Sciatic nerve (tissue), 2 donors: ENCODE measurements at regions not wholly inside any gene's neighbourhood (a gene's known extent, or its start where the extent isn't known, plus 50 kb on each side); places are given as distances from the start of the nearest gene placed in this dataset.
"Not testable (repeated sequence)": the region's sequence is repeated elsewhere in the genome, so short reads cannot be mapped to it uniquely, and the experiment has no call there.

Experiments used
- ATAC-seq: fragments of 200-7000 bp; cut with Tn5 transposase; one replicate; pipeline ENCODE4 v1.9.1; 2020; ENCODE audit warnings: mild to moderate bottlenecking, moderate library complexity
- DNase-seq: peaks from one replicate; pipeline ENCODE4 v3.0.0-alpha.2; 2020; ENCODE audit warnings: low spot score
- intact Hi-C: fragments of 100-400 bp; cut with DNase I; formaldehyde crosslinking; loops from one replicate; pipeline ENCODE4 v1.14.2; 2022
- donor health status: DM: no; HTN: no; CAD: no.
- donor health status: DM: no; HTN: no; CAD: no.

DNA sequence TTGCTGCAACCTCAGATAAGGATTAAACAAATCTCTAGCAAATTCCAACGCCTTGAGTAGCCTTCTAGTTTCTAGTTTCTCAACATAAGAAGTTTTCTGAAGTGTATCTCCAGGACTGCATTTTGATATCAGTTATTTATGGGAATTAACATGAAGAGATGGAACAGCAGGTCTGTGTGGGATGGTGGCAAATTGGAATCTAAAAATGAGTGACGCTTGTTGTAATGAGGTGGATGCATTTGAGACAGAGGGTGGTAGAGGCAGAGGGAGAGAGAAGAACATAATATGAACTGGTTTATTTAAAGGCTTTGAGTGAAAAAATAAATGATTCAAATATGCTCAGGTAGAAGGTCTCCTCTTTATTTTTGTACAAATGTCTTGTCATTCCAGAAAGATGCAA lies 446.8 kb upstream of the GCFC2 start:
- no peak for ATAC-seq
- intact Hi-C loops = no loop called here
- DNase-seq = no peak

DNA sequence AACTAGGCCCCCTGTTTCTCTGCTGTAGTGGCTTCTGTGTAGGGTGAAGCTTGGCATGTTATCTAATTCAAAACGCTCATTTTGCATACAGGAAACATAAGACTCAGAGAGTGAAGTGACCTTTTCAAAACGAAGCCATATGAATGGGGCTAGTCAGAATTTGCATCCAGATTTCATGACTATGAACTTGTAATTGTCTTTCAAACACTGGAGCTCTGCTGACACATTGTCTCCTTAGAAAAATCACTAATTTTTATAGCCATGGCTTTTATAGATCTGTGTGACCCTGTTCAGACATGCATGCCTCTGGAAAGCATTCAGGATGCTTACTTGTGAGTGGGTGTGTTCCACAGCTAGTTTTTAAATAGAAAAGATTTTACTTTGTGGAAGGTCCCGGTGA lies 444.3 kb upstream of the GCFC2 start:
- ATAC-seq (no peak), DNase-seq (no peak)
- intact Hi-C loops = no loop called here

DNA sequence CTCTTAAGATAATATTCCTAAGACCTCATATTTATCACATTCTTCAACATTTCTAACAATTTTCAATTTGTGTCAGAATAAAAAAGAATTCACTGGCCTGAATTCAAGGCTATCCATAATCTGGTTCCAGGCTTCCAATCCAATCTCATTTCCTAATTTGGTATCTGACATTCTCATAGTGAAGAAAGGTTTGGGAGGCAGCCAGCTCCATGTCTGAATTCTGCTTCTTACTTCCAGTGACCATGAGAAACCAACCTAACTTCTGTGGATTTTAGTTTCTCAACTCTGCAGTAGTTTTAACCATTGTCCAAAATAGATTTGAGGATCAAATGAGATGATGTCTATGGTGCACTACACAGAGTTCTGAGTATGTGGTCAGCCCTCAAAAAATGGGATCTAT lies 439.1 kb upstream of the GCFC2 start:
- no peak for ATAC-seq
- intact Hi-C loops = no loop called here
- DNase-seq = no peak

DNA sequence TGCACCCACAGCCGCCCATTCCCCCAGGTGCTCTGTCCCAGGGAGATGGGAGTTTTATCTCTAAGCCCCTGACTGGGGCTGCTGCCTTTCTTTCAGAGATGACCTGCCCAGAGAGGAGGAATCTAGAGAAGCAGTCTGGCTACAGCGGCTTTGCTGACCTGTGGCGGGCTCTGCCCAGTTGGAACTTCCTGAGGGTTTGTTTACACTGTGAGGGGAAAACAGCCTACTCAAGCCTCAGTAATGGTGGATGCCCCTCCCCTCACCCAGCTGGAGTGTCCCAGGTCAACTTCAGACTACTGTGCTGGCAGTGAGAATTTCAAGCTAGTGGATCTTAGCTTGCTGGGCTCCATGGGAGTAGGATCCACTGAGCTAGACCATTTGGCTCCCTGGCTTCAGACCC lies 428.6 kb upstream of the GCFC2 start:
- intact Hi-C loops, DNase-seq, ATAC-seq: not testable (repeated sequence)

DNA sequence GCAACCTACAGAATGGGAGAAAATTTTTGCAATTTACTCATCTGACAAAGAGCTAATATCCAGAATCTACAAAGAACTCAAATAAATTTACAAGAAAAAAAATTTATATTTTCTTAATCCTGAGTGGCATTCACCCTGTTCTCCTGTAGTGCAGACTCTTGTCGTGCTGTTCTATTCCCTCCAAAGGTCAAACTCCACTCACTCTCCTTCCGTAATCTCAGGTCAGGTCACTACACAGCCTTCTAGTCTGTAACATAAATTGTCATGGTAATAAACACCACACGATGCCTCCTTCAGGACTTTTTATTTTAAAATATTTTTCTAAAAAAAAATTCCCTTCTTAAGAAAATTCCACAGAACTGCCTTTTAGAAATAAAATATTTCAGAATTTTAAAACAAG lies 417.9 kb upstream of the GCFC2 start:
- no peak for ATAC-seq
- intact Hi-C loops = no loop called here
- no peak for DNase-seq

DNA sequence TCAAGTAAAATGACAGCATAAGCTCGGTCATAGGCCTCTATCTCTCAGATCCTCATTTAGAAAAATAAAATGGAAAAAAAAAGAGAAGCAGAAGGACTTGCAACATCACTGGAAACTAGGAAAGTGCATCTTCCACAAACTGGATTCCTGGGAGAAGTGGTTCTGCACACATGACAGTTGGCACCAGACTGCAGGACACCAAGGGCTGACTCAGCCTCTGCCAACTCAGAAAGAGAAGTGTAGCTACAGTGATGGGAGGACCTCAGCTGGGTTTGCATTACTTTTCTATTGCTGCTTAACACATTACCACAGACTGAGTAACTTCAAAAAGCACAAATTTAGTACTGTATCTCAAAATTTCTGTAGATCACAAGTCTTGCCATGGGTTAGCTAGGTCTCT lies 409.5 kb upstream of the GCFC2 start:
- intact Hi-C loops = no loop called here
- ATAC-seq (no peak), DNase-seq (no peak)

DNA sequence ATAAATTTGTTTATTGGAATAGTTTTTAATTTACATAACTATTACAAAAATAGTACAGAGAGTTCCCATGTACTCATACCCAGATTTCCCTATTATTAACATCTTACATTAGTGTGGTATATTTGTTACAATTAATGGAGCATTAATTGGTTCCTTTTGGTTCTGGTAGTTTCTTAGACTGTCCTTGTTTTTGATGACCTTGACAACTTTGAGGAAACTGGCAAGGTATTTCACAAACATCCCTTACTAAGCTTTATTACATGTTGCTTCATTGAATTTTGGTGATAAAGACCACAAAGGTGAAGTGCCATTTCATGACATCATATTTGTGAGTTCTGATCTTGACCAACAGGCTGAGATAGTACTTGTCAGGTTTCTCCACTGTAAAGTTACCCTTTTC lies 379.0 kb upstream of the GCFC2 start:
- intact Hi-C loops = no loop called here
- no peak for DNase-seq
- no peak for ATAC-seq

DNA sequence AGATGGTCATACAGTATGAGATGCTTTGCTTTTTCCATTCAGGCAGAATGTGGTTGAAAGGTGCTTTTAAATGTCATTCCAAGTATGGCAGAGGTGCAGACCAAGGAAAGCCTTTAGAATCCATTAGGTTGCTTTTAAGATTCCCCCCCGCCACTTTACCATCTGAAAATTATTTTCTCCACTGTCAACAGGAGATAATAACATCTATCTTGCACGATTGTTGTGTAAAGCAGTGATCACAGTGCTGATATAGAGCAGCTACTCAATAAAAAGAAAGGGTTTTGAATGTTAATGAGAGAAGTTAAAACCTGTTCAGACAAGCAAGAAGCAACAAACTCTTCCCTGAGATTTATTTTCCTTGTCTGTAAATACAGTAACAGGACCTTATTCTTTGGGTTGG lies 372.5 kb upstream of the GCFC2 start:
- intact Hi-C loops = no loop called here
- no peak for ATAC-seq

DNA sequence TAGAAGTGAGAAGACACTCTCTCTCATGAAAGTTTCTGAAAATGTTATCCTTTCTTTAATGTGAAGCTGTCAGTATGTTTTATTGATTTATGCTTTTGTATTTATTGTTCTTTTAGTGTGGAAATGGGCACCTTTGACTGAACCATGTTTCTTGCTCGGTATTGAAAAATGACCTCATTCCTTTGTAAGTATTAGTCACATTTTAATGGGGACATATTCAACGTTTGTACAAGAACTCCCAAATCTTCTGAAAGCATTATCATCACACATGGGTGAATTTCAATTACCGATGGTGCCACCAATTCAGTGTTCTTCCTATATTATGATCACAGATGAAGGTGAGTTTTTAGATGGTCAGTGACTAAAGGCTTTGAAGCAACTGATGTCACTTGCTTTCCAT lies 371.8 kb upstream of the GCFC2 start:
- no peak for ATAC-seq

More for the DNA sequence above, 372.5 kb upstream of the GCFC2 start:
- DNase-seq = no peak

DNA sequence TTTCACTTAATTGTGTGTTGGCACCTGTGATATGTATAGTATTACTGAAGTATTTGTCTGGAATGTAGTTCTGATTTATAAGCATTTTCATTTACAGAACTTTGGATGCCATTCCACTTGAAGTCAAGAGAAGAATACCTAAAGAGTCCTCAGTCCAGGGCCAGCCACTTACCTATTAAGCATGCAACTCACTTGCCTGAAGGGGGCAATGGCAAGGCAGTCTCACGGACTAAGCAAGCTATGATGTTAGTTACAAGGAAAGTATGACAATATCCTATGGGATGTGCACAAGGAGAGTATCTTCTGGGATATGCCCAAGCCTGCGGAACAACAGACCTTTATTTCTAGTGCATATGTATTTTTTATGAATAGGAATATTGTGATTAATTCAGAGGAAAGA lies 369.4 kb upstream of the GCFC2 start:
- intact Hi-C loops = no loop called here
- no peak for ATAC-seq
- no peak for DNase-seq

More for the DNA sequence above, 371.8 kb upstream of the GCFC2 start:
- intact Hi-C loops = no loop called here
- DNase-seq = no peak

DNA sequence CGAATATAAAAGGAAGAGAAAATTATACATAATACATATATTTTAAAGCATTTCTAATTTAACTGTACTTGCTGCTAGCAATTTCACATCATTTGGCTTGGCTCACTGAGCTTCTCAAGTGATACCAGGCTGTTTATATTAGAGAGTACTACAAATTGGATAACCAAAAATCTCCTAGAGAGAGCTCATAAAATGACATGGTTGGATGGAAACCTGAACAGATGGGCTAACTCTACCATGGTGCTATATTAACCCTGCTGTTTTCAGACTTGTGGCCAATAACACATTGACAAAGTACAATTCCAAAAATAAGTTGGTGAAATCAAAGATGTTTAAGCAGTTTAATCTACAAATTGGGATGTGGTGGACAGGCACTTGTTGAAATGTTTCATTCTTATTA lies 364.4 kb upstream of the GCFC2 start:
- ATAC-seq = no peak
- no peak for DNase-seq
- intact Hi-C loops = no loop called here

DNA sequence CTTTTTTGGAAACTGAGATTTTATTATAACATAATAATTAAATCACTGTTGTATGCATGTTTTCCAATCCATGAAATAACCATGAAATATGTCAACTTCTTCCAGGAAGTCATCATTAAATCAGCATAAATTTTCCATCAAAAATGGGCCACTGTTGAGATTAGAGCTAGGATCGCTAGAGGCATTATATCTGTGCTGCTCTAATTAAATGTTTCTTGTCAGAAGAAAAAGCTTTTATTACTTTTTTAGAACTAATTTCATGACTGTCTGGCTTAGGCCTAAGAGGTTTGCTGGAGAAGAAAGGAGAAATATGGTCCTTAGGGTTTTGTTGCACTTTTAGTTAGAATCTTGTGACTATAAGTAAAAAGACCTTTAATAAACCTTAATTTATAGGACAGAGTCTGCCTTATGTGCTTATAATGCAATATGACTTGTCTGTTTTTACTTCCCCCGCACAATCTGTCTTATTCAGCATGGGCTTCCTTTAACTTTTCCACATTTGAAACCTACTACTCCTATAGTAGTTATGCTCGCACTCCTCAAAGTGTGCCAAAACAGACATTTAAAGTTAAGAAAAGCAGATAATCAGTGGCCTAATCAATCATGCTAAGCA lies 363.4 kb upstream of the GCFC2 start:
- intact Hi-C loops = no loop called here
- DNase-seq = no peak
- ATAC-seq = no peak

DNA sequence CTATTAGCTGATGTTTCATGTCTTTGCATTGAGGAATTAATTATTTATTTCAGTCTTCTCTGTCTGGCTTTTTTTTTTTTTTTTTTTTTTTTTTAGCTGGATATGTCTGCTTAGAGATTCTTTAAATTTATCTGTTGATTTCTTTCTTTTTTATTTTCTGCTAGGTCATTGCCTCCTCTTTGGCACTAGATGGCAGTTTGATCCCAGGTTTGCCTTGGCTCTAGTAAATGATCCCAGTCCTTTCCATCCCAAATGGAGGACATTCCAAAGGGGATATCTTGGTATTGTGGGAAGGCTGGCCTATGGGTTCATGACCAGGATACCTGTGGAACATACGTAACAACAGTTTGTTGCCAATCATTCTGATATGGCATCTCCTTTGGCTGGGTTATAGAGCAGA lies 339.5 kb upstream of the GCFC2 start:
- DNase-seq (no peak), ATAC-seq (no peak)
- intact Hi-C loops = no loop called here

DNA sequence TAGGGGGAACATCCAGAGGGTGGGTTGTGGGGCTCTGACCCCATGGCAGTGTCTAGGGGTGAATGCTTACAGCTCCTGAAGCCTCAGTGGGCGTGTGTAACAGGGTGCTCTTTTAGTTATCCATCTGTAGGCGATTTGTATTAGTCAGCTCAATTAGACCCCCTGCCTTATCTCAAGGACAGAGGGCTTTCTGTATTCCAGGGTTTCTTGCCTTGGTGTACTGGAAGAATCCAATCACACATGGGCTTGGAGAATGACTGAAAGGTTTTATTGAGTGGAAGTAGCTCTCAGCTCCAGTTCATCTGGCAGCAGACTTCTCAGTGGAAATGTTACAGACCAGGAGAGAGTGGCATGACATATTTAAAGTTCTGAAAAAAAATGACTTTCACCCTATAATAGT lies 334.0 kb upstream of the GCFC2 start:
- DNase-seq = no peak
- ATAC-seq = no peak
- intact Hi-C loops = no loop called here

DNA sequence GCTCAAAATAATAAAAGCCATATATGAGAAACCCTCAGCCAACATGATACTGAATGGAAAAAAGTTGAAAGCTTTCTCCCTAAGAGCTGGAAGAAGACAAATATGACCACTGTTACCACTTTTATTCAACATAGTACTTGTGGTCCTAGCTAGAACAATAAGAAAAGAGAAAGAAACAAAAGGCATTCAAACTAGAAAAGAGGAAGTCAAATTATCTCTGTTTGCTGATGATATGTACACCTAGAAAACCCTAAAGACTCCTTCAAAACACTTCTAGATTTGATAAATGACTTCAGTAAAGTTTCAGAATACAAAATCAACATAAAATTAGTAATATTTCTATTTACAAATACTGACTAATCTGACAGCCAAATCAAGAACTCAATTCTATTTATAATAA lies 328.8 kb upstream of the GCFC2 start:
- intact Hi-C loops = no loop called here
- no peak for DNase-seq
- ATAC-seq = no peak

DNA sequence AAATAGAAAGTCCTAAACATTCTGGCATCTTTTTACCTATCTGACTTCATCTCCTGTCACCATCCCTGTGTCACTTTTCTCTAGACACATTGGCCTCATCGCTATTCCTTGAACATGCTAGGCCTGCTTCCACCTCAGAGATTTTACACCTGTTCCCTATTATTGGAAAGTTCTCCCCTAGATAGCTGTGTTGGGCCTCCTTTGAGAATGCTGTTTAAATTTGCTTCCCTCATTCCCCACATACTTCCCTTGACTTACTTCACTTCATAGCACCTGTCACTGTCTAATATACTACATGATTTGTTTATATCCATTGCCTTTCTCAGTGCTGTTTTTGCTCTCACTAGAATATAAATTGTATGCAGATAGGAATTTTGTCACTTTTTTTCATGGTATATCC lies 317.0 kb upstream of the GCFC2 start:
- ATAC-seq (no peak), DNase-seq (no peak)
- intact Hi-C loops = no loop called here

DNA sequence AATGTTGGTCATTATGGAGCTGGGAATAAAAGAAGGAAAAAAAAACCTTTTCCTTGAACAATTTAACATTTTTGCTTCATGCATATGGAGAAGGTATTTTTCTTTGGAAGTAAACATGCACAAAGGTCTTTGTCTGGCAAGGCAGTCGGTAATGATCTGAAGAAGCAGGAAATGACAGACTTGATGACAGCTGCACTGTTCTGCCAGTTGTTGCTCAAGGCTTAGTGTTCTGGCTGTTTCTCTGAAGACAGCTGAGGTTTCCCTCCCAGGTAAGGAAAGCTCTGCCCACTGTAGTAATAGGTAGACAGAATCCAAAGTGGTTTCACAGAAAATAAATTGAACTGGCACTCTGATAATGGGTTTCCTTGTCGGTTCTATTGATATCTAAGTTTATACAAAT lies 308.4 kb upstream of the GCFC2 start:
- DNase-seq (no peak), ATAC-seq (no peak)
- intact Hi-C loops = no loop called here

DNA sequence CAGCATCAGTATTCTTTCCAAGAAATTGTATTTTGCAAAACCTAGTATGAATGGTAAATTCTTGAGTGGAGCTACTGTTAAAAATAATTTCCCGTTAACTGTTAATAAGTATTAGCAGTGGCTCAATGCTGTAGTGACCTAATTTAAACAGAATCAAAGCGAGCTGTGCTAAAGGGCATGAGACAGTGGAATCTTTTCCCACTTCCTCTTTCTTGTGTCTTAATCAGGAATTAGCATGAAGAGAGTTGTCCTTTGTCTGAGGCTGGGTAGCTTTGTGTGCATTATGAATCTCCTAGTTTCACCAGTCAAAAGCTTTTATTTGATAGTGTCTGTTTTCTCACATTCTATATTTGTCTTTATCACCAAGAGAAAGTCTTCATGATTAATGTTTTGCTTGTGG lies 298.8 kb upstream of the GCFC2 start:
- ATAC-seq = no peak
- DNase-seq = no peak
- intact Hi-C loops = no loop called here

DNA sequence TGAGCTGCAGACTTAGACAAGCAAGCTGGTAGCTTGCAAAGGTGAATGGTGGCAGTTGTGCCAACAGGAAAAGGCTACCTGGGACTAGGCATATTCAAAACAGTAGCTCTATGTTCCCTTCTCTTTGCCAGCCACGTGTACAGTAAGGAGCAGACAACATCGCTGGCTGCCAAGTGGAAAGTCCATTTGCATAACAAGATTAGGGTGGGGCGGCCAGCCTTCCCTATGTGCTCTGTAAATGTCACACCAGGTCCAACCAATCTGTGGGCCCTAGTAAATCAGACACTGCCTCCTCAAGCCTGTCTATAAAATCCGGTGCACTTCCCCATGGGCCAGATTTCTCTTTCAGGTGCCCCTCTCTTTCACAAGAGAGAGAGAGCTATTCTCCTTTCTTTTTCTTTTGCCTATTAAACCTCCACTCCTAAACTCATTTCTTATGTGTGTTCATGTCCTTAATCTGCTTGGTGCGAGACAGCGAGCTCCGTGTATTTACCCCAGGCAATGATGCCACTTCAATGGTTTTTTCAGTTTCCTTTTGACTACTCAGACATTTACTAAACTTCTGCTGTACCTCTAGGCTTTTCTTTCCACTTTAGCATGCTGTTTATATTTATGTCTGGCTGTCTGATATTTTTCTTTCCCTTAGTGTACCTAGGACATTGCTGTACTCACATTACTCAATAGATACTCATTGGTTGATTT lies 297.4 kb upstream of the GCFC2 start:
- ATAC-seq (no peak), DNase-seq (no peak)
- intact Hi-C loops = no loop called here

DNA sequence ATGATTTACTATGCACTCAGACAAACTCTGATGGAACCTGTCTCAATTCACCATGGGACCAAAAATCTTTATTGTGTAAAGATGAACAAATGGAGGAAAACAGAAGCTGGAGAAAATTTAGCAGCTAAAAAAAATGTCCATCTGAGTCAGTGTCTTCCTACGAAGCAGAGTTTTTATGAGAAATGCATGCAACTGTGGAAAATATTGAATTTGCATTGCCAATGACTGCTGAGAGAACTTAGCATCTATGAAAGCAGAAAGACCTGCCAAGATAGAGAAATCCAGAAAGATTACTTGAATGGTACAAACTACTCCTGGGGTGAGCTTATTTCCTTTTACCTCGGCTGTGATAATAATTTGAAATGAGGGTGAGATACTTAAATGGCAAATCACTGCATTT lies 289.7 kb upstream of the GCFC2 start:
- ATAC-seq (no peak), DNase-seq (no peak)
- intact Hi-C loops = no loop called here

DNA sequence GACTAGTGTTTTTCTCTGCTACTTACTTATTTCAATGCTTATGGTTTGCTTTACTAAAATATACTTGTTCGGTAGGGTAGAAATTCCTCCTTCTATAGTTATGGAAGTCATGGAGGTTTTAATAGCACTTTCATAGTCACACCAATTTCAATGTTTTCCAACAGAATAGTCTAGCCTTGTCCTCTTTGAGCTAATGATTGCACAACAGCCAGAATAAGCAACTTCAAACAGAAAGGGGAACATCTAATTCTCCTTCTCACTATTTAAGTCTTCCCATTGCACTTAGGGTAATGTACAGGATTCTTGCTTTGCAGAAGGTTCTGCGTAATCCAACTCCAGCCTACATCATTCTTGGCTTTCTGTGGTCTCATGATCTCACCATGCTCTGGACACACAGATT lies 287.7 kb upstream of the GCFC2 start:
- DNase-seq (no peak), ATAC-seq (no peak)
- intact Hi-C loops = no loop called here
